ENCODE measurements at regions not wholly inside any gene's neighbourhood (a gene's known extent, or its start where the extent isn't known, plus 50 kb on each side); places are given as distances from the start of the nearest gene placed in this dataset.

GRCh38 chr9:30995956-30996738, 1388.3 kb upstream of the ACO1 start:
- TF ChIP-seq CTCF (IDR thresholded peaks at IDR 0.05; ENCODE audit: low read depth, low read length): no peak
- TF ChIP-seq EZH2phosphoT487 (IDR thresholded peaks at IDR 0.05; ENCODE audit: low read depth): no peak
